DND-41 (cell line): ENCODE measurements at regions not wholly inside any gene's neighbourhood (a gene's known extent, or its start where the extent isn't known, plus 50 kb on each side); places are given as distances from the start of the nearest gene placed in this dataset.

Experiments
- ATAC-seq: fragments of 200-7000 bp; cut with Tn5 transposase; 3 replicates; pipeline ENCODE4 v1.9.1; 2021; ENCODE audit warnings: low read depth; ENCODE audit not compliant: insufficient read depth
- DNase-seq: peaks from one replicate; pipeline ENCODE4 v3.0.0-alpha.2; 2020
- H2AFZ ChIP-seq: 2 replicates; pipeline ENCODE4 v1.6.0; 2012; ENCODE audit warnings: low read depth, low read length
- H3K27ac ChIP-seq: 2 replicates; pipeline ENCODE4 v1.5.1; 2012; ENCODE audit warnings: low read length, inconsistent platforms
- H3K27me3 ChIP-seq: fragments of 200-600 bp; sonication (generic); 2 replicates; pipeline ENCODE4 v1.6.0; 2012; ENCODE audit warnings: low read length, mild to moderate bottlenecking, inconsistent platforms; ENCODE audit not compliant: insufficient read depth, poor library complexity
- H3K36me3 ChIP-seq: 2 replicates; pipeline ENCODE4 v1.5.1; 2012; ENCODE audit warnings: low read length, inconsistent platforms; ENCODE audit not compliant: insufficient read depth
- H3K4me1 ChIP-seq: 2 replicates; pipeline ENCODE4 v1.5.1; 2012; ENCODE audit warnings: mild to moderate bottlenecking, low read length; ENCODE audit not compliant: insufficient read depth
- H3K4me2 ChIP-seq: 2 replicates; pipeline ENCODE4 v1.6.0; 2012; ENCODE audit warnings: mild to moderate bottlenecking, moderate library complexity, low read length, inconsistent platforms; ENCODE audit not compliant: insufficient read depth
- H3K4me3 ChIP-seq, 2 experiments: fragments of 200-600 bp in 1 of 2; shearing (Covaris generic) in 1 of 2; 2 replicates each; pipeline ENCODE4 v1.5.1; 2012 to 2016; ENCODE audit warnings: inconsistent platforms in 2 of 2, low read length in 2 of 2, mild to moderate bottlenecking in 2 of 2, low read depth in 1 of 2, moderate library complexity in 1 of 2
- H3K79me2 ChIP-seq: 2 replicates; pipeline ENCODE4 v1.6.0; 2012; ENCODE audit warnings: low read length, inconsistent platforms; ENCODE audit not compliant: insufficient read depth
- H3K9ac ChIP-seq: 2 replicates; pipeline ENCODE4 v1.6.0; 2012; ENCODE audit warnings: low read depth, mild to moderate bottlenecking, inconsistent platforms, low read length, moderate library complexity
- H3K9me3 ChIP-seq: 2 replicates; pipeline ENCODE4 v1.5.1; 2012; ENCODE audit warnings: low read length, moderate library complexity, mild to moderate bottlenecking, inconsistent platforms; ENCODE audit not compliant: insufficient read depth, severe bottlenecking
- H4K20me1 ChIP-seq: 2 replicates; pipeline ENCODE4 v1.6.0; 2012; ENCODE audit warnings: low read length; ENCODE audit not compliant: insufficient read depth
- EZH2 ChIP-seq: IDR thresholded peaks from 3 replicates; pipeline ENCODE4 v1.6.1; 2012; ENCODE audit warnings: borderline replicate concordance, low read depth, mild to moderate bottlenecking, moderate library complexity, low read length, inconsistent platforms; ENCODE audit not compliant: severe bottlenecking
- TF ChIP-seq, protein P1 (sequence below): IDR thresholded peaks from 2 replicates; pipeline ENCODE4 v1.5.1; 2012; ENCODE audit warnings: borderline replicate concordance, low read length, moderate library complexity, mild to moderate bottlenecking; ENCODE audit not compliant: poor library complexity, severe bottlenecking; ENCODE audit errors: extremely low read depth

DNA sequence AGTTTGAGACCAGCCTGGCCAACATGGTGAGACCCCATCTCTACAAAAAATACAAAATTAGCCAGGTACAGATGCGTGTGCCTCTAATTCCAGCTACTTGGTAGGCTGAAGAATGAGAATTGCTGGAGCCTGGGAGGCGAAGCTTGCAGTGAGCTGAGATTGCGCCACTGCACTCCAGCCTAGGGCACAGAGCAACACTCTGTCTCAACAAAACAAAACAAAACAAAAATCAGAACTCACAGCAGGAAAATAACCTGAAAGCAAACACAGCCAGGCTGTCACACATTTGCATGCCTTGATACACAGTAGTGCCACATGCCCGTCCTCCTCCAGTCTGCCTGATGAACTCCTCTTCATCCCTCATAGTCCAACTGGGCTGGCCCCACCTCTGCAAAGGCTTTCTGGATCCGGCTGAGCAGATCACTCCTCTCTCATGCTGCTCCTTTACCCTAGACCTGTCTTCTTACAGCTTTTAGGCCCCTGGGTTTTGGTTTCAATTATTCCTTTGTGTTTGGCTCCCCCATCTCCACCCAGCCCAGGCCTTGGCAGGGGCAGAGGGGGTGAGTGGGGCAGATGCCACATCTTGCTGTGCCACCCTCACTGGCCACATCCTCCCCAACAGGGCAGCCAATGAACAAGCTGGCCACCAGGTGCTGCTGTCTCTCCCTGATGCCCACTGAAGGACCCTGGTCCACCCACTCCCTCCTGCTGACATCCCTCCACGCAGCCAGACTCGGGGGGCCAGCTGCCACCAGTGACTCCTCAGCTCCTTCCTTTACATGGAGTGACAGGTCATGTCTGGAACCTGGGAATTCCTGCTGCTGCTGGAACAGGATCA, 62.0 kb upstream of the GGTA1 start:
- Histone ChIP-seq H3K27me3 (no peaks in the 10 kb centered on the region), H3K79me2 (no peaks in the 10 kb centered on the region), H3K36me3 (no peaks in the 10 kb centered on the region), H3K4me1 (peaks cover 16% of the 10 kb centered on the region), H3K9ac (no peak overlapping the region), H2AFZ (no peak overlapping the region), H3K9me3 (no peaks in the 10 kb centered on the region), H3K27ac (no peak overlapping the region), H3K4me2 (no peak overlapping the region), H3K4me3 (no peak overlapping the region), H4K20me1 (peaks cover 4% of the 10 kb centered on the region; the same call in 1 of the 2 replicates)
- DNase-seq (no peak), ATAC-seq (no peak)
- TF ChIP-seq, protein P1, sequence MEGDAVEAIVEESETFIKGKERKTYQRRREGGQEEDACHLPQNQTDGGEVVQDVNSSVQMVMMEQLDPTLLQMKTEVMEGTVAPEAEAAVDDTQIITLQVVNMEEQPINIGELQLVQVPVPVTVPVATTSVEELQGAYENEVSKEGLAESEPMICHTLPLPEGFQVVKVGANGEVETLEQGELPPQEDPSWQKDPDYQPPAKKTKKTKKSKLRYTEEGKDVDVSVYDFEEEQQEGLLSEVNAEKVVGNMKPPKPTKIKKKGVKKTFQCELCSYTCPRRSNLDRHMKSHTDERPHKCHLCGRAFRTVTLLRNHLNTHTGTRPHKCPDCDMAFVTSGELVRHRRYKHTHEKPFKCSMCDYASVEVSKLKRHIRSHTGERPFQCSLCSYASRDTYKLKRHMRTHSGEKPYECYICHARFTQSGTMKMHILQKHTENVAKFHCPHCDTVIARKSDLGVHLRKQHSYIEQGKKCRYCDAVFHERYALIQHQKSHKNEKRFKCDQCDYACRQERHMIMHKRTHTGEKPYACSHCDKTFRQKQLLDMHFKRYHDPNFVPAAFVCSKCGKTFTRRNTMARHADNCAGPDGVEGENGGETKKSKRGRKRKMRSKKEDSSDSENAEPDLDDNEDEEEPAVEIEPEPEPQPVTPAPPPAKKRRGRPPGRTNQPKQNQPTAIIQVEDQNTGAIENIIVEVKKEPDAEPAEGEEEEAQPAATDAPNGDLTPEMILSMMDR: no peak
- no peak for TF ChIP-seq EZH2

DNA sequence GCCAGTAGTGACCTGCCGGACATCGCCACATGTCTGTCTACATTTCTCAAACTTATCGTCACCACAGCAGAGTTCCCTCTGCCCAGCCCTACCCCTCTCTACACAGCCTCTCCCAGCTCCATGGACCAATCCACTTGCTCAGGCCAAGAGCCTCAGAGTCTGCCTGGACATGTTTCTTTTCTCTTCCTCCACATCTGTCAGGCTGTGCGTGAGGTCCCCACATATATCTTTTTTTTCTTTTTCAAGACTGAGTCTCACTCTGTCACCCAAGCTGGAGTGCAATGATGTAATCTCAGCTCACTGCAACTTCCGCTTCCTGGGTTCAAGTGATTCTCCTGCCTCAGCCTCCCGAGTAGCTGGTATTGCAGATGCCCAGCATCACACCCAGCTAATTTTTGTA, 62.7 kb upstream of the GGTA1 start:
- no peaks in the 10 kb centered on the region for H3K79me2 ChIP-seq
- H2AFZ ChIP-seq: no peak overlapping the region
- no peak for DNase-seq
- no peak overlapping the region for H3K9ac ChIP-seq
- ATAC-seq: no peak
- peaks cover 15% of the 10 kb centered on the region for H3K4me1 ChIP-seq
- H3K9me3 ChIP-seq: no peaks in the 10 kb centered on the region
- peaks cover 4% of the 10 kb centered on the region; the same call in 1 of the 2 replicates for H4K20me1 ChIP-seq
- no peak overlapping the region for H3K4me3 ChIP-seq
- no peak overlapping the region for H3K4me2 ChIP-seq
- no peaks in the 10 kb centered on the region for H3K36me3 ChIP-seq
- no peaks in the 10 kb centered on the region for H3K27me3 ChIP-seq
- H3K27ac ChIP-seq: no peak overlapping the region
- TF ChIP-seq, protein P1: no peak
- no peak for TF ChIP-seq EZH2

DNA sequence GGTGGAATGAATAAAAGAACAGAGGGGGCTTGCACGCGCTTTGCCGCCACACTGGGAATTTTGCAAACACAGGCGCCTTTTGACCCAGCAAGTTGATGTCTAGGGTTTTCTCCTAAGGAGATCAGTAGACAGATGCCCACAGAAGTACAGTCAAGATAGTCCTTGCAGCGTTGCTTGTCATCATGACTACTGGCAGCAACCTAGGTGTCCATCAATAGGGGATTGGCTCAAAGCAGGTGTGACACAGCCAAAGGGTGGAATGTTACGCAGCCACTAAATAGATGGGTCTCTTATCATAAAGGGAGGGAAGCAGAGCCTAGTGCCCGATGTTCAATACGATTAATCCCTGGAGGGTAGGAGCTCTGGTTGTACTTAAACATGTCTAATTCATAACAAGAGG, 63.8 kb upstream of the GGTA1 start:
- Histone ChIP-seq H3K36me3 (no peaks in the 10 kb centered on the region), H3K79me2 (no peaks in the 10 kb centered on the region), H3K27ac (no peak overlapping the region), H3K4me1 (peaks cover 3% of the 10 kb centered on the region; the same call in 1 of the 2 replicates), H3K9me3 (no peaks in the 10 kb centered on the region), H2AFZ (no peak overlapping the region), H3K4me2 (no peak overlapping the region), H3K9ac (no peak overlapping the region), H3K4me3 (no peak overlapping the region), H4K20me1 (no peaks in the 10 kb centered on the region; the same call in 1 of the 2 replicates), H3K27me3 (no peaks in the 10 kb centered on the region)
- TF ChIP-seq EZH2: no peak
- TF ChIP-seq, protein P1: no peak
- ATAC-seq (no peak), DNase-seq (no peak)
